Tibial nerve (tissue), 4 donors: ENCODE measurements at regions not wholly inside any gene's neighbourhood (a gene's known extent, or its start where the extent isn't known, plus 50 kb on each side); places are given as distances from the start of the nearest gene placed in this dataset.

ENCODE experiments used
- DNase-seq, 2 donors: peaks; one replicate each; pipeline ENCODE4 v3.0.0-alpha.2; 2019; ENCODE audit warnings: low spot score in 2 of 2
- H3K27ac ChIP-seq, 4 donors: fragments of 200-600 bp; sonication (generic) in 3 of 4; one replicate each; pipeline ENCODE4 v1.5.1; 2017 to 2019; ENCODE audit warnings: mild to moderate bottlenecking in 1 of 4
- H3K27me3 ChIP-seq, 2 donors: fragments of 200-600 bp; sonication (generic) in 1 of 2; one replicate each; pipeline versions ENCODE4 v1.5.1 to v1.6.0; 2017 to 2019
- H3K36me3 ChIP-seq, 3 donors: fragments of 200-600 bp; sonication (generic); one replicate each; pipeline ENCODE4 v1.5.1; 2018 to 2019
- H3K4me1 ChIP-seq, 4 donors: fragments of 200-600 bp; sonication (generic) in 3 of 4; one replicate each; pipeline ENCODE4 v1.5.1; 2017 to 2019
- H3K4me3 ChIP-seq, 4 donors: fragments of 200-600 bp; sonication (generic) in 3 of 4; one replicate each; pipeline ENCODE4 v1.5.1; 2017 to 2019; ENCODE audit warnings: mild to moderate bottlenecking in 1 of 4, moderate library complexity in 1 of 4
- H3K9me3 ChIP-seq, 4 donors: fragments of 200-600 bp; sonication (generic) in 3 of 4; one replicate each; pipeline ENCODE4 v1.5.1; 2017 to 2019
- CTCF ChIP-seq, 5 experiments: fragments of 200-600 bp in 3 of 5; fragments of 450-650 bp in 2 of 5; sonication (generic) in 3 of 5; IDR thresholded peaks; one replicate each; pipeline ENCODE4 v1.5.1; 2016 to 2019; ENCODE audit warnings: antibody characterized with exemption in 5 of 5, mild to moderate bottlenecking in 3 of 5, moderate library complexity in 2 of 5
- EP300 ChIP-seq, 2 donors: sonication (generic); formaldehyde crosslinking; IDR thresholded peaks; one replicate each; pipeline ENCODE4 v1.6.1; 2017; ENCODE audit warnings: antibody characterized with exemption in 2 of 2, mild to moderate bottlenecking in 1 of 2
- POLR2A ChIP-seq, 2 donors: fragments of 450-650 bp; IDR thresholded peaks; one replicate each; pipeline ENCODE4 v1.6.1; 2017; ENCODE audit warnings: antibody characterized with exemption in 2 of 2, mild to moderate bottlenecking in 2 of 2, moderate library complexity in 2 of 2
- WGBS, 2 donors: methylation state at CpG; one replicate each; pipeline ENCODE4 v1.1.5; 2018; 5-methylcytosine and 5-hydroxymethylcytosine counted together

DNA sequence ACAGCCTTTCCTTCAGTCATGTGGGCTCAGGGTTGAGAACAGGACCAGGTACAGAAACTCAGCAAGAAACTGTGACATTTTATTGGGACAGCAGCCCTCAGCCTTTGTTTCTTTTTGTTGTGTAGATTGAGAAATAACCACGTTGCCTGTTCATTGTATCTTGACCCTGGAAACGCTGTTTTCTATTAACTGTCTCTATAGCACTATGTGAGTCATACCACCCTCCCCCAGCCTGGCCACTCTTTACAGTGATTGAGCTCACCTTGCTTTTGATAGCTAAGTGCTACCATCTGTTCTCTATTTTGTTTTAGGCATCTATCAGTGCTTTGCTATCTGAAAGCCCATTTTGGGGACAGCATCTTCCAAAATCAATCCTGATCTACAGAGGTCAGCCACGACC is 127.9 kb downstream of the CD47 start:
- 71% methylated on average over 3 of the region's 3 CpGs for WGBS, 2 donors
- no peaks in the 10 kb centered on the region for H3K27me3 ChIP-seq
- H3K27ac ChIP-seq: no peak overlapping the region
- DNase-seq: no peak
- peaks cover 0 to 16% (median 6%) of the 10 kb centered on the region in 4 donors for H3K4me1 ChIP-seq
- no peaks in the 10 kb centered on the region for H3K36me3 ChIP-seq
- no peak for TF ChIP-seq CTCF (IDR thresholded peaks at IDR 0.05)
- no peak for TF ChIP-seq EP300 (IDR thresholded peaks at IDR 0.05)
- no peak for TF ChIP-seq POLR2A (IDR thresholded peaks at IDR 0.05)
- H3K9me3 ChIP-seq: no peaks in the 10 kb centered on the region
- H3K4me3 ChIP-seq: no peak overlapping the region

DNA sequence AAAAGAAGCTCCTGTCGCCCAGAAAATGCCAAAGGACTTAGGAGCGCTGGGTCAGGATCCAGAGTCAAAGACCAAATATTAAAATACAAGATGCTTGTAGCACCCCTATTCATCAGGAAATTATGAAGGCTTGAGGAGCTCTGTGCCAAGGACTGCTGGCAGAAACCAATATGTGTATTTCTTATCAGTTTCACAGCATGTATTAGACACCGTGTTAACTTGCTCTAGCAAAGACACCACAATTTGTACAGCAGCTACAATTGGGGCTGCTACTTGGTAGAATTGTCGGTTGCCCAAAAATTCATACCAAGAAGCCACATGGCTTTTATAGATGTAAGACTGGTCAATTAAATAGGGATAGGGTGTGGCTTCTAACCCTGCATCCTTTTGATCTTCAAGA is 128.8 kb downstream of the CD47 start:
- Histone ChIP-seq H3K9me3 (no peaks in the 10 kb centered on the region), H3K36me3 (no peaks in the 10 kb centered on the region), H3K4me3 (no peak overlapping the region), H3K27ac (no peak overlapping the region), H3K4me1 (peaks cover 0 to 25% (median 7%) of the 10 kb centered on the region in 4 donors), H3K27me3 (no peaks in the 10 kb centered on the region)
- WGBS, 2 donors: 90 to 98% methylated on average over 4 of the region's 4 CpGs
- no peak for TF ChIP-seq EP300 (IDR thresholded peaks at IDR 0.05)
- TF ChIP-seq POLR2A (IDR thresholded peaks at IDR 0.05): no peak
- TF ChIP-seq CTCF (IDR thresholded peaks at IDR 0.05): no peak
- no peak for DNase-seq

DNA sequence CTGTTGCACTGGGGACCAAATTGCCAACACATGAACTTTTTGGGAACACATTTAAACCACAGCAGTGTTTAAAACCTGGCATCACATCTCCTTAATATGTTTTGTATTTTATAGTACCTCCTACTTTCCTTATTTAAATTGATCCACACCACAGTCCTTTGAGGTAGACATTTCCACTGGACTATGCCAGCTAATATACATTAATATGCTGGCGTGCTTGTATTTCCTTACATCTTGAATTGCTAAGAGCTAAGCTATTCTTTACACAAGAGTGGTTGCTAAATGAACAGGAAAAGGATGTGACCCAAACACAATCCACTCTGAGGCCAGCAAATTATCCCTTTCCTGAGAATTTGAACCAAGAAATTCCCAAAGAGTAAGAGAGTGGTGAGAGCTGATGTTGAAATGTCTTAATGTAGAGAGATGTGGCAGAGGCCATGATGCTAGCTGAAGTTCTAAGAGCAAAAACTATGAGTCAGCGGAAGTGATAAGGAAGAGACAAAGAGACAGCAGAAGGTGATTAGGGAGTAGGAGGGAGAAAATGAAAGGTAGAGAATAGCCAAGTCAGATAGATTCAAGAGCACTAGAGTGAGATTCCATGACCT is 131.2 kb downstream of the CD47 start:
- TF ChIP-seq CTCF (IDR thresholded peaks at IDR 0.05): no peak
- TF ChIP-seq POLR2A (IDR thresholded peaks at IDR 0.05): no peak
- TF ChIP-seq EP300 (IDR thresholded peaks at IDR 0.05): no peak
- DNase-seq: no peak
- H3K27ac ChIP-seq: no peak overlapping the region
- H3K27me3 ChIP-seq: no peaks in the 10 kb centered on the region
- WGBS, 2 donors: 91 to 92% methylated on average over 2 of the region's 2 CpGs
- no peak overlapping the region for H3K4me3 ChIP-seq
- no peaks in the 10 kb centered on the region for H3K36me3 ChIP-seq
- H3K9me3 ChIP-seq: no peaks in the 10 kb centered on the region
- H3K4me1 ChIP-seq: peaks cover 0 to 29% (median 7%) of the 10 kb centered on the region in 4 donors

GRCh38 chr3:107958146-107958545 is 132.7 kb downstream of the CD47 start:
- Histone ChIP-seq H3K36me3 (no peaks in the 10 kb centered on the region), H3K27me3 (no peaks in the 10 kb centered on the region), H3K4me1 (peaks cover 0 to 29% (median 7%) of the 10 kb centered on the region in 4 donors), H3K27ac (peak overlapping the region in 2 of 4 donors; percentile 65 to 73), H3K4me3 (peak overlapping the region in 1 of 4 donors; percentile 35), H3K9me3 (no peaks in the 10 kb centered on the region)
- DNase-seq: no peak
- 79 to 81% methylated on average over 1 of the region's 1 CpG for WGBS, 2 donors
- TF ChIP-seq CTCF (IDR thresholded peaks at IDR 0.05) (no peak), EP300 (IDR thresholded peaks at IDR 0.05) (no peak), POLR2A (IDR thresholded peaks at IDR 0.05) (no peak)

- peak overlapping the region in 1 of 4 donors; percentile 35 for H3K4me3 ChIP-seq
- peaks cover 0 to 29% (median 7%) of the 10 kb centered on the region in 4 donors for H3K4me1 ChIP-seq
- WGBS, 2 donors: 28% methylated on average over 10 of the region's 10 CpGs
- TF ChIP-seq EP300 (IDR thresholded peaks at IDR 0.05) (peak in 1 of 2 donors; percentile 88), POLR2A (IDR thresholded peaks at IDR 0.05) (no peak)
- H3K36me3 ChIP-seq: no peaks in the 10 kb centered on the region
- peak overlapping the region in 3 of 4 donors; percentile 25 to 73 (median 65) for H3K27ac ChIP-seq
- no peaks in the 10 kb centered on the region for H3K9me3 ChIP-seq
- peak; percentile 79 to 82 for DNase-seq
- no peaks in the 10 kb centered on the region for H3K27me3 ChIP-seq
Measured at GRCh38 chr3:107956991-107957900, 133.6 kb downstream of the CD47 start.
